ENCODE measurements at regions not wholly inside any gene's neighbourhood (a gene's known extent, or its start where the extent isn't known, plus 50 kb on each side); places are given as distances from the start of the nearest gene placed in this dataset.

DNA sequence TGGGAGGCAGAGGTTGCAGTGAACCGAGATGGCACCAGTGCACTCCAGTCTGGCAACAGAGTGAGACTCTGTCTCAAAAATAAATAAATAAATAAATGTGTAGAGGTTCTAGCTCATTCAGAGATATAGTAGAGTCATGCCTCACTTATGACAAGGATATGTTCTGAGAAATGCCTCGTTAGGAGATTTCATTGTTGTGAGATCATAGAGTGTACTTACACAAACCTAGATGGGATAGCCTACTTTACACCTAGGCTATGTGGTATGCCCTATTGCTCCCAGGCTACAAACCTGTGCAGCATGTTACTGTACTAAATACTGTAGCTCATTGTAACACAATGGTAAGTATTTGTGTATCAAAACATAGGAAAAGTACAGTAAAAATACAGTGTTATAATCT lies 155.3 kb upstream of the JUN start:
- Histone ChIP-seq H3K9me3 (ENCODE audit: low read depth, low read length, poor library complexity, severe bottlenecking) (no peaks in the 10 kb centered on the region), H3K4me1 (ENCODE audit: insufficient read depth, low read length, poor library complexity, severe bottlenecking) (no peaks in the 10 kb centered on the region), H3K36me3 (ENCODE audit: insufficient read depth, low read length, poor library complexity, severe bottlenecking) (no peaks in the 10 kb centered on the region), H3K4me3 (ENCODE audit: low read depth, low read length, poor library complexity, severe bottlenecking) (no peak overlapping the region), H3K27me3 (replicated peaks; ENCODE audit: insufficient read depth, low read depth, low read length, poor library complexity) (peaks cover 5% of the 10 kb centered on the region), H3K27ac (ENCODE audit: low read depth, low read length, poor library complexity, severe bottlenecking) (no peak overlapping the region)
- intact Hi-C loops (cut with micrococcal nuclease; ENCODE audit: unreplicated experiment): no loop called here
- TF ChIP-seq, protein P1, sequence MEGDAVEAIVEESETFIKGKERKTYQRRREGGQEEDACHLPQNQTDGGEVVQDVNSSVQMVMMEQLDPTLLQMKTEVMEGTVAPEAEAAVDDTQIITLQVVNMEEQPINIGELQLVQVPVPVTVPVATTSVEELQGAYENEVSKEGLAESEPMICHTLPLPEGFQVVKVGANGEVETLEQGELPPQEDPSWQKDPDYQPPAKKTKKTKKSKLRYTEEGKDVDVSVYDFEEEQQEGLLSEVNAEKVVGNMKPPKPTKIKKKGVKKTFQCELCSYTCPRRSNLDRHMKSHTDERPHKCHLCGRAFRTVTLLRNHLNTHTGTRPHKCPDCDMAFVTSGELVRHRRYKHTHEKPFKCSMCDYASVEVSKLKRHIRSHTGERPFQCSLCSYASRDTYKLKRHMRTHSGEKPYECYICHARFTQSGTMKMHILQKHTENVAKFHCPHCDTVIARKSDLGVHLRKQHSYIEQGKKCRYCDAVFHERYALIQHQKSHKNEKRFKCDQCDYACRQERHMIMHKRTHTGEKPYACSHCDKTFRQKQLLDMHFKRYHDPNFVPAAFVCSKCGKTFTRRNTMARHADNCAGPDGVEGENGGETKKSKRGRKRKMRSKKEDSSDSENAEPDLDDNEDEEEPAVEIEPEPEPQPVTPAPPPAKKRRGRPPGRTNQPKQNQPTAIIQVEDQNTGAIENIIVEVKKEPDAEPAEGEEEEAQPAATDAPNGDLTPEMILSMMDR (conservative IDR thresholded peaks at IDR 0.05; ENCODE audit: low read depth, low read length): no peak
- no peak for TF ChIP-seq EZH2 (IDR thresholded peaks at IDR 0.05; ENCODE audit: borderline replicate concordance, low read depth, low read length, poor library complexity, severe bottlenecking)
- BruUV-seq (replicated peaks): no TSS peak
- POLR2A ChIA-PET (ENCODE audit: low non-redundant PET): no interaction called here
- CTCF ChIA-PET: no interaction called here
- no peak for DNase-seq (ENCODE audit: low spot score)

DNA sequence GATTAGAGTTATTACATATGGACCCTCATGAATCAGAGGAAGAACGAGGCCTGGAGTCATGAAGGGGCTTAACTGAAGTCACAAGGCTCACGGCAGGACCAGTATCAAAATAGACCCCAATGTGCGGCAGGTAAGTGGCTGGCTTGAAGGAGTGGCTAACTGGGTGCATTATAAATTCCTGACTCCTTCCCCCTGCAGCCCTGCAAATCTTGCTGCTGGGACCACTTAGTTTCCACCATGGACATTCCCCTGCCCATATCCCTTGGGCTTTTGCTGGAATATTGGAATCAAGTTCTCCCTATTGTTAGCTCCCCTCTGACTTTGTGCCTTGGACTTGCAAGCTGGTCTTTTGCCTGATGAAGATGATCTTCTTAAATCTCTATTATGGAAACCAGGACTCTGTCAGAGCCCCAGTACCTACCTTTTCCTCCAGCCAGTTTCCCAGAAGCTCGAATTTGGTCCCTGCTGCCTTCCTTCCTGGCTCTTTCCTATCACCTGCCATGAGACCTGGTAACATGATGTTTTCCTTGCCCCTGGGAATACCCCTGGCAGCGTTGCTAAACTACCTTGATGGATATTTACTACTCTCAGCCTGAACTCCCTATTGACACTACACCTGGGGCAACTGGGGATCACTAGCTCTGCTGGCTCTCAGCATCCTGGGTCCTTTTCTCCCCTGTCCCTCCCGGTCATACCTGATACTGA lies 156.0 kb upstream of the JUN start:
- ChIA-PET POLR2A (ENCODE audit: low non-redundant PET) (no interaction called here), CTCF (no interaction called here)
- Histone ChIP-seq H3K4me1 (ENCODE audit: insufficient read depth, low read length, poor library complexity, severe bottlenecking) (no peaks in the 10 kb centered on the region), H3K4me3 (ENCODE audit: low read depth, low read length, poor library complexity, severe bottlenecking) (no peak overlapping the region), H3K36me3 (ENCODE audit: insufficient read depth, low read length, poor library complexity, severe bottlenecking) (no peaks in the 10 kb centered on the region), H3K27ac (ENCODE audit: low read depth, low read length, poor library complexity, severe bottlenecking) (no peak overlapping the region), H3K27me3 (replicated peaks; ENCODE audit: insufficient read depth, low read depth, low read length, poor library complexity) (peaks cover 5% of the 10 kb centered on the region), H3K9me3 (ENCODE audit: low read depth, low read length, poor library complexity, severe bottlenecking) (no peaks in the 10 kb centered on the region)
- no peak for DNase-seq (ENCODE audit: low spot score)
- intact Hi-C loops (cut with micrococcal nuclease; ENCODE audit: unreplicated experiment): no loop called here
- TF ChIP-seq, protein P1 (conservative IDR thresholded peaks at IDR 0.05; ENCODE audit: low read depth, low read length): no peak
- TF ChIP-seq EZH2 (IDR thresholded peaks at IDR 0.05; ENCODE audit: borderline replicate concordance, low read depth, low read length, poor library complexity, severe bottlenecking): no peak
- BruUV-seq (replicated peaks): no TSS peak

DNA sequence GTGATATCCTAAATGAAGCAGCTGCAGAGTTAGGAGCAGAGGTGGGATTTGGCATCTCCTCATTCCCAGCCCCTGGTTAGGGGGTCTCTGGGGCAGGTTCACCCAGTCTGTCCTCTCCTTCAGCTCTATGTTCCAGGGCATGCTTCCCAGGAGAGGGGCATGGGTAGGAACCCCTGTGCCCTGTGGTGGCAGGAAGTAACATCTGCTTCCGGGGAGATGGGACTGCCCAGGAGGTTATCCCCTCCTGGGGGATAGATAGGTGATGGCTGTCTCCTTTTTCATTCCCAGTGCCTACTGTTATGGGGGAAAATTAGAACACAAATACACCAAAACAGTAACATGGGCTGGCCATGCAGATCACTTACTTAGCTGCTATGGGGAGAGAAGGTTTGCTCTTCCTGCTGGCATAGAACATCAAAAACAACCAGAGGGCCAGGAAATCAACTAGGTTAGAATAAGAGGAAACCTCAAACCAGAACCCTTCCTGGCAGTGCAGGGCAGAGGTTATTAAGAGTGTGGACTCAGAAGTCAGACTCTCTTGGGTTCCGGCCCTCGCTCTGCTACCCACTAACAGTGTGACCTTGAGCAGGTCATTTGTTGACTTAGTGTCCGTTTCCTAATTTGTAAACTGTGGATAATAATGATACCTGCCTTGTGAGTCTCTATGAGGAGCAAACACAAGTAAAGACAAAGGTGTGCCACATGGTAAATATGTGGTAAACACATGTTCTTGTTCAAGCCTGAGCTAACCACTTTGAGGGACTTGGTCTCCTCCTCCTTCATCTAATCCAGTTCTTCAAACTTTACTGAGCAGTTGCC lies 157.8 kb upstream of the JUN start:
- POLR2A ChIA-PET (ENCODE audit: low non-redundant PET): no interaction called here

More for the DNA sequence above, 157.8 kb upstream of the JUN start:
- H3K36me3 ChIP-seq (ENCODE audit: insufficient read depth, low read length, poor library complexity, severe bottlenecking): no peaks in the 10 kb centered on the region
- H3K27me3 ChIP-seq (replicated peaks; ENCODE audit: insufficient read depth, low read depth, low read length, poor library complexity): peaks cover under 1% of the 10 kb centered on the region
- H3K4me1 ChIP-seq (ENCODE audit: insufficient read depth, low read length, poor library complexity, severe bottlenecking): no peaks in the 10 kb centered on the region
- H3K27ac ChIP-seq (ENCODE audit: low read depth, low read length, poor library complexity, severe bottlenecking): no peak overlapping the region
- CTCF ChIA-PET: no interaction called here
- intact Hi-C loops (cut with micrococcal nuclease; ENCODE audit: unreplicated experiment): no loop called here
- H3K9me3 ChIP-seq (ENCODE audit: low read depth, low read length, poor library complexity, severe bottlenecking): no peaks in the 10 kb centered on the region
- no peak for TF ChIP-seq EZH2 (IDR thresholded peaks at IDR 0.05; ENCODE audit: borderline replicate concordance, low read depth, low read length, poor library complexity, severe bottlenecking)
- TF ChIP-seq, protein P1 (conservative IDR thresholded peaks at IDR 0.05; ENCODE audit: low read depth, low read length): no peak
- H3K4me3 ChIP-seq (ENCODE audit: low read depth, low read length, poor library complexity, severe bottlenecking): no peak overlapping the region
- BruUV-seq (replicated peaks): no TSS peak
- DNase-seq (ENCODE audit: low spot score): no peak

All from A673 (cell line).